GM23338 (cell line): ENCODE measurements at regions not wholly inside any gene's neighbourhood (a gene's known extent, or its start where the extent isn't known, plus 50 kb on each side); places are given as distances from the start of the nearest gene placed in this dataset.

Experiments used
- ATAC-seq: fragments of 200-7000 bp; cut with Tn5 transposase; 3 replicates; pipeline ENCODE4 v1.9.1; 2020
- DNase-seq: peaks from one replicate; pipeline ENCODE4 v3.0.0-alpha.2; 2015; ENCODE audit warnings: low spot score
- H2AFZ ChIP-seq: fragments of 200-600 bp; sonication (generic); 2 replicates; pipeline ENCODE4 v1.8.0; 2016; ENCODE audit warnings: antibody characterized with exemption, mild to moderate bottlenecking, moderate library complexity
- H3F3A ChIP-seq: fragments of 200-600 bp; sonication (generic); replicated peaks from 2 replicates; pipeline ENCODE4 v1.8.0; 2017; ENCODE audit warnings: antibody characterized with exemption, mixed run types, low read depth
- H3K27ac ChIP-seq: fragments of 200-600 bp; sonication (generic); 2 replicates; pipeline ENCODE4 v1.6.1; 2016; ENCODE audit warnings: low read depth
- H3K27me3 ChIP-seq: fragments of 200-600 bp; sonication (generic); 2 replicates; pipeline ENCODE4 v1.8.0; 2016; ENCODE audit warnings: mild to moderate bottlenecking, mixed run types, moderate library complexity; ENCODE audit not compliant: insufficient read depth
- H3K36me3 ChIP-seq: fragments of 200-600 bp; sonication (generic); 2 replicates; pipeline ENCODE4 v1.8.0; 2016; ENCODE audit warnings: mild to moderate bottlenecking; ENCODE audit not compliant: insufficient read depth
- H3K4me1 ChIP-seq: fragments of 200-600 bp; sonication (generic); 2 replicates; pipeline ENCODE4 v1.8.0; 2016; ENCODE audit warnings: mild to moderate bottlenecking, moderate library complexity; ENCODE audit not compliant: insufficient read depth
- H3K4me2 ChIP-seq: fragments of 200-600 bp; sonication (generic); 2 replicates; pipeline ENCODE4 v1.7.1; 2017; ENCODE audit warnings: mixed run types
- H3K4me3 ChIP-seq: fragments of 200-600 bp; sonication (generic); 2 replicates; pipeline ENCODE4 v1.6.1; 2016; ENCODE audit warnings: mixed run types
- H3K79me2 ChIP-seq: fragments of 200-600 bp; sonication (generic); replicated peaks from 2 replicates; pipeline ENCODE4 v1.8.0; 2017; ENCODE audit warnings: mild to moderate bottlenecking; ENCODE audit not compliant: insufficient read depth
- H3K9me2 ChIP-seq: fragments of 200-600 bp; sonication (generic); 2 replicates; pipeline ENCODE4 v1.8.0; 2017; ENCODE audit not compliant: insufficient read depth
- H4K20me1 ChIP-seq: fragments of 200-600 bp; sonication (generic); replicated peaks from 2 replicates; pipeline ENCODE4 v1.8.0; 2017; ENCODE audit warnings: mild to moderate bottlenecking; ENCODE audit not compliant: insufficient read depth
- H3K27ac Mint-ChIP-seq: 2 replicates; pipeline ENCODE4 v1.8.0; 2020; ENCODE audit warnings: inconsistent platforms, mild to moderate bottlenecking, moderate library complexity, mixed read lengths
- H3K27me3 Mint-ChIP-seq: 3 replicates; pipeline ENCODE4 v1.8.0; 2022; ENCODE audit warnings: low read depth, mild to moderate bottlenecking, moderate library complexity, mixed read lengths, inconsistent platforms; ENCODE audit not compliant: insufficient read depth, poor library complexity
- H3K36me3 Mint-ChIP-seq: 3 replicates; pipeline ENCODE4 v1.8.0; 2021; ENCODE audit warnings: low read depth, mild to moderate bottlenecking, inconsistent platforms, moderate library complexity, mixed read lengths
- H3K4me1 Mint-ChIP-seq: 3 replicates; pipeline ENCODE4 v1.8.0; 2020; ENCODE audit warnings: mild to moderate bottlenecking, inconsistent platforms, mixed read lengths
- H3K4me3 Mint-ChIP-seq: 3 replicates; pipeline ENCODE4 v1.8.0; 2021; ENCODE audit warnings: moderate library complexity, mild to moderate bottlenecking, inconsistent platforms, mixed read lengths
- H3K9me3 Mint-ChIP-seq: 3 replicates; pipeline ENCODE4 v1.8.0; 2020; ENCODE audit warnings: moderate library complexity, mild to moderate bottlenecking, inconsistent platforms, mixed read lengths
- CREB1 ChIP-seq: fragments of 250-450 bp; sonication (Bioruptor Pico); IDR thresholded peaks from 2 replicates; pipeline ENCODE4 v1.5.0; 2020; ENCODE audit warnings: low read depth, mild to moderate bottlenecking, moderate library complexity
- CTCF ChIP-seq, 2 experiments: fragments of 200-600 bp in 1 of 2; sonication (generic) in 1 of 2; conservative IDR thresholded peaks; 2 replicates each; pipeline versions ENCODE4 v1.5.1 to v1.6.1; 2016 to 2017; ENCODE audit warnings: antibody characterized with exemption in 2 of 2, low read depth in 2 of 2, mild to moderate bottlenecking in 2 of 2, moderate library complexity in 1 of 2
- ETS1 ChIP-seq: IDR thresholded peaks from 2 replicates; pipeline ENCODE4 v1.6.1; 2016; ENCODE audit warnings: antibody characterized with exemption
- EZH2 ChIP-seq: fragments of 200-600 bp; sonication (generic); IDR thresholded peaks from one replicate; pipeline ENCODE4 v1.8.0; 2017; ENCODE audit warnings: antibody characterized with exemption, mild to moderate bottlenecking, low read depth; ENCODE audit not compliant: unreplicated experiment
- EZH2phosphoT487 ChIP-seq: fragments of 200-600 bp; sonication (generic); IDR thresholded peaks from one replicate; pipeline ENCODE4 v1.8.1; 2018; ENCODE audit warnings: antibody characterized with exemption; ENCODE audit not compliant: unreplicated experiment
- JUNB ChIP-seq: IDR thresholded peaks from one replicate; pipeline ENCODE4 v1.6.1; 2016; ENCODE audit warnings: antibody characterized with exemption; ENCODE audit not compliant: unreplicated experiment
- NANOG ChIP-seq: IDR thresholded peaks from 2 replicates; pipeline ENCODE4 v1.6.1; 2016; ENCODE audit warnings: antibody characterized with exemption, borderline replicate concordance
- POLR2AphosphoS5 ChIP-seq: IDR thresholded peaks from 2 replicates; pipeline ENCODE4 v1.6.1; 2016; ENCODE audit warnings: antibody characterized with exemption, low read depth
- REST ChIP-seq: IDR thresholded peaks from one replicate; pipeline ENCODE4 v1.6.1; 2018; ENCODE audit warnings: antibody characterized with exemption; ENCODE audit not compliant: unreplicated experiment
- STAT1 ChIP-seq: IDR thresholded peaks from one replicate; pipeline ENCODE4 v1.6.1; 2016; ENCODE audit warnings: antibody characterized with exemption; ENCODE audit not compliant: unreplicated experiment
- ZNF114 ChIP-seq: fragments of 250-450 bp; sonication (Bioruptor Pico); IDR thresholded peaks from 2 replicates; pipeline ENCODE4 v1.5.0; 2020; ENCODE audit warnings: mild to moderate bottlenecking, moderate library complexity
- ZNF331 ChIP-seq: fragments of 250-450 bp; sonication (Bioruptor Pico); IDR thresholded peaks from 2 replicates; pipeline ENCODE4 v1.5.0; 2020; ENCODE audit warnings: low read depth, mild to moderate bottlenecking, moderate library complexity
- ZNF462 ChIP-seq: fragments of 250-450 bp; sonication (Bioruptor Pico); IDR thresholded peaks from 2 replicates; pipeline ENCODE4 v1.5.0; 2020; ENCODE audit warnings: mild to moderate bottlenecking, moderate library complexity

GRCh38 chr1:31509124-31510072, 66.9 kb upstream of the TINAGL1 start:
- H3K4me1 Mint-ChIP-seq = peaks cover 15% of the 10 kb centered on the region
- no peak overlapping the region for H3K27ac Mint-ChIP-seq
- DNase-seq (no peak), ATAC-seq (no peak)
- H3K27me3 Mint-ChIP-seq = peaks cover 7% of the 10 kb centered on the region
- H3F3A ChIP-seq = no peaks in the 10 kb centered on the region
- no peak overlapping the region for H3K4me3 Mint-ChIP-seq
- no peak overlapping the region for H3K4me3 ChIP-seq
- no peak overlapping the region for H3K27ac ChIP-seq
- H2AFZ ChIP-seq = no peak overlapping the region
- H3K36me3 Mint-ChIP-seq = no peaks in the 10 kb centered on the region; the same call in 2 of the 3 replicates
- no peak for TF ChIP-seq POLR2AphosphoS5
- TF ChIP-seq CTCF (conservative IDR thresholded peaks at IDR 0.05; ENCODE audit: low read depth in 2 of 2) = no peak
- no peak for TF ChIP-seq JUNB
- TF ChIP-seq ZNF114 (CRISPR knock-in tag) = no peak
- no peak for TF ChIP-seq REST
- no peak for TF ChIP-seq ETS1
- no peak for TF ChIP-seq EZH2
- no peak for TF ChIP-seq EZH2phosphoT487
- TF ChIP-seq ZNF462 (CRISPR knock-in tag) = no peak
- no peak for TF ChIP-seq ZNF331 (CRISPR knock-in tag)
- no peak for TF ChIP-seq NANOG
- no peak for TF ChIP-seq CREB1 (CRISPR knock-in tag)
- TF ChIP-seq STAT1 = no peak
- no peaks in the 10 kb centered on the region for H3K4me1 ChIP-seq
- H4K20me1 ChIP-seq = no peaks in the 10 kb centered on the region
- H3K4me2 ChIP-seq = no peak overlapping the region
- H3K27me3 ChIP-seq = no peaks in the 10 kb centered on the region
- H3K79me2 ChIP-seq = no peaks in the 10 kb centered on the region
- H3K36me3 ChIP-seq = no peaks in the 10 kb centered on the region
- peaks cover 6% of the 10 kb centered on the region for H3K9me3 Mint-ChIP-seq
- 0 out of 2 replicates have a peak, but pooled peaks cover 7% of the 10 kb centered on the region for H3K9me2 ChIP-seq
